ENCODE measurements at regions not wholly inside any gene's neighbourhood (a gene's known extent, or its start where the extent isn't known, plus 50 kb on each side); places are given as distances from the start of the nearest gene placed in this dataset.

- CTCF ChIA-PET: no interaction called here
- POLR2A ChIA-PET: no interaction called here
- Mint-ChIP-seq H3K4me1 (ENCODE audit: low read depth) (no peaks in the 10 kb centered on the region), H3K27ac (no peak overlapping the region), H3K27me3 (no peaks in the 10 kb centered on the region), H3K36me3 (ENCODE audit: low read depth) (no peaks in the 10 kb centered on the region), H3K9me3 (peaks cover 7% of the 10 kb centered on the region), H3K4me3 (no peak overlapping the region)
- no peak overlapping the region for H3K4me3 ChIP-seq (ENCODE audit: low read length)
- no peaks in the 10 kb centered on the region for H3K27me3 ChIP-seq (ENCODE audit: control insufficient read depth in 1 of 2, insufficient read depth in 2 of 2, low read length in 2 of 2)
- H3K9me3 ChIP-seq (ENCODE audit: control insufficient read depth in 1 of 2, insufficient read depth in 1 of 2, low read length in 2 of 2): no peaks in the 10 kb centered on the region
- no peak for DNase-seq
- no peaks in the 10 kb centered on the region for H3K36me3 ChIP-seq (ENCODE audit: insufficient read depth, low read length)
- TF ChIP-seq CTCF (IDR thresholded peaks at IDR 0.05): no peak
- intact Hi-C loops (cut with DNase I, micrococcal nuclease): no loop called here
- no peak for ATAC-seq (ENCODE audit: poor library complexity)
- H3K27ac ChIP-seq (ENCODE audit: low read depth in 1 of 2, low read length in 2 of 2): no peak overlapping the region
- H3K4me1 ChIP-seq (ENCODE audit: insufficient read depth, low read length): no peaks in the 10 kb centered on the region
These were observed 831.7 kb downstream of the MTRR start for GRCh38 chr5:8700671-8701070.

- no peaks in the 10 kb centered on the region for H3K4me1 Mint-ChIP-seq (ENCODE audit: low read depth)
- H3K36me3 ChIP-seq (ENCODE audit: insufficient read depth, low read length): no peaks in the 10 kb centered on the region
- no peak for ATAC-seq (ENCODE audit: poor library complexity)
- no peak overlapping the region for H3K4me3 Mint-ChIP-seq
- peaks cover 7% of the 10 kb centered on the region for H3K9me3 Mint-ChIP-seq
- CTCF ChIA-PET: no interaction called here
- H3K27ac Mint-ChIP-seq: no peak overlapping the region
- no peak for TF ChIP-seq CTCF (IDR thresholded peaks at IDR 0.05)
- H3K36me3 Mint-ChIP-seq (ENCODE audit: low read depth): no peaks in the 10 kb centered on the region
- H3K27me3 ChIP-seq (ENCODE audit: control insufficient read depth in 1 of 2, insufficient read depth in 2 of 2, low read length in 2 of 2): no peaks in the 10 kb centered on the region
- H3K27ac ChIP-seq (ENCODE audit: low read depth in 1 of 2, low read length in 2 of 2): no peak overlapping the region
- POLR2A ChIA-PET: no interaction called here
- H3K9me3 ChIP-seq (ENCODE audit: control insufficient read depth in 1 of 2, insufficient read depth in 1 of 2, low read length in 2 of 2): no peaks in the 10 kb centered on the region
- intact Hi-C loops (cut with DNase I, micrococcal nuclease): no loop called here
- H3K4me1 ChIP-seq (ENCODE audit: insufficient read depth, low read length): no peaks in the 10 kb centered on the region
- H3K4me3 ChIP-seq (ENCODE audit: low read length): no peak overlapping the region
- no peak for DNase-seq
- no peaks in the 10 kb centered on the region for H3K27me3 Mint-ChIP-seq
These were observed 832.3 kb downstream of the MTRR start for GRCh38 chr5:8701251-8701650.

GRCh38 chr5:8710426-8710930 is 835.4 kb downstream of the SEMA5A start:
- ChIA-PET CTCF (no interaction called here), POLR2A (no interaction called here)
- no peaks in the 10 kb centered on the region for H3K27me3 Mint-ChIP-seq
- intact Hi-C loops (cut with DNase I, micrococcal nuclease): no loop called here
- DNase-seq (no peak), ATAC-seq (ENCODE audit: poor library complexity) (no peak)
- H3K4me3 Mint-ChIP-seq: no peak overlapping the region
- Histone ChIP-seq H3K9me3 (ENCODE audit: control insufficient read depth in 1 of 2, insufficient read depth in 1 of 2, low read length in 2 of 2) (peaks cover 0 to 4% of the 10 kb centered on the region in 2 experiments), H3K4me3 (ENCODE audit: low read length) (no peak overlapping the region), H3K4me1 (ENCODE audit: insufficient read depth, low read length) (no peaks in the 10 kb centered on the region), H3K27me3 (ENCODE audit: control insufficient read depth in 1 of 2, insufficient read depth in 2 of 2, low read length in 2 of 2) (no peaks in the 10 kb centered on the region), H3K27ac (ENCODE audit: low read depth in 1 of 2, low read length in 2 of 2) (no peak overlapping the region), H3K36me3 (ENCODE audit: insufficient read depth, low read length) (no peaks in the 10 kb centered on the region)
- no peaks in the 10 kb centered on the region for H3K36me3 Mint-ChIP-seq (ENCODE audit: low read depth)
- no peak for TF ChIP-seq CTCF (IDR thresholded peaks at IDR 0.05)
- no peaks in the 10 kb centered on the region for H3K9me3 Mint-ChIP-seq
- H3K27ac Mint-ChIP-seq: no peak overlapping the region
- H3K4me1 Mint-ChIP-seq (ENCODE audit: low read depth): no peaks in the 10 kb centered on the region
